ENCODE measurements at regions not wholly inside any gene's neighbourhood (a gene's known extent, or its start where the extent isn't known, plus 50 kb on each side); places are given as distances from the start of the nearest gene placed in this dataset.

DNA sequence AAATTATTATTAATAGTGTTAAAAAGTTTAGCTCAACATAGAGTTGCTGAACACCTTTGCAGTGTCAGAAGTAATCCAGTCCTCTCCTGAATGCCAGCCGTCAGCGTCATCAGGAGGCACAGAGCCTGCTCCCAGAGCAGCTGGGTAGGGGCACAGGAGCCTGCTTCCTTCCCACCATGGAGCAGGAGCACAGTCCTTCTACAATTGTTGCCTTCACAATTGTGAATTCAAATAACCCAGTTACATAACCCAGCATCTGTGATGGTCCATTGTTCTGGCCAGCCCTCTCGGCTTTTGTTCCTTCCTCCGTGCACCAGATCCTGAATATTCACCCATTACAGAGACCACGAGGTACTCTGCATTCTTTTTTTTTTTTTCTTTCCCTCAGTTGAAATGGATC lies 393.9 kb upstream of the MAF start:
- ChIA-PET CTCF (no interaction called here), POLR2A (no interaction called here)
- DNase-seq = no peak
- Histone ChIP-seq H3K4me1 (ENCODE audit: insufficient read depth, low read length) (no peaks in the 10 kb centered on the region), H3K36me3 (ENCODE audit: insufficient read depth, low read length) (no peaks in the 10 kb centered on the region), H3K4me3 (ENCODE audit: low read length) (no peak overlapping the region), H3K27ac (ENCODE audit: low read depth in 1 of 2, low read length in 2 of 2) (no peak overlapping the region), H3K9me3 (ENCODE audit: control insufficient read depth in 1 of 2, insufficient read depth in 1 of 2, low read length in 2 of 2) (no peaks in the 10 kb centered on the region), H3K27me3 (ENCODE audit: control insufficient read depth in 1 of 2, insufficient read depth in 2 of 2, low read length in 2 of 2) (no peaks in the 10 kb centered on the region)
- no peak for TF ChIP-seq CTCF (IDR thresholded peaks at IDR 0.05)
- Mint-ChIP-seq H3K27me3 (no peaks in the 10 kb centered on the region), H3K9me3 (no peaks in the 10 kb centered on the region), H3K4me3 (no peak overlapping the region), H3K36me3 (ENCODE audit: low read depth) (no peaks in the 10 kb centered on the region), H3K4me1 (ENCODE audit: low read depth) (no peaks in the 10 kb centered on the region), H3K27ac (no peak overlapping the region)
- ATAC-seq (ENCODE audit: poor library complexity) = no peak
- intact Hi-C loops (cut with DNase I, micrococcal nuclease) = no loop called here

GRCh38 chr16:79993629-79994209 lies 393.2 kb upstream of the MAF start:
- Histone ChIP-seq H3K4me1 (ENCODE audit: insufficient read depth, low read length) (no peaks in the 10 kb centered on the region), H3K36me3 (ENCODE audit: insufficient read depth, low read length) (no peaks in the 10 kb centered on the region), H3K27me3 (ENCODE audit: control insufficient read depth in 1 of 2, insufficient read depth in 2 of 2, low read length in 2 of 2) (no peaks in the 10 kb centered on the region), H3K27ac (ENCODE audit: low read depth in 1 of 2, low read length in 2 of 2) (no peak overlapping the region), H3K4me3 (ENCODE audit: low read length) (no peak overlapping the region), H3K9me3 (ENCODE audit: control insufficient read depth in 1 of 2, insufficient read depth in 1 of 2, low read length in 2 of 2) (no peaks in the 10 kb centered on the region)
- ChIA-PET CTCF (interaction anchor here (0.9 kb wide), 1 partner anchor 11 kb away, joined by 3 read pairs; no protein-coding TSS in a partner anchor), POLR2A (no interaction called here)
- H3K36me3 Mint-ChIP-seq (ENCODE audit: low read depth) = no peaks in the 10 kb centered on the region
- no peak overlapping the region for H3K4me3 Mint-ChIP-seq
- no peaks in the 10 kb centered on the region for H3K9me3 Mint-ChIP-seq
- H3K27ac Mint-ChIP-seq = no peak overlapping the region
- no peak for DNase-seq
- H3K4me1 Mint-ChIP-seq (ENCODE audit: low read depth) = no peaks in the 10 kb centered on the region
- no peaks in the 10 kb centered on the region for H3K27me3 Mint-ChIP-seq
- TF ChIP-seq CTCF (IDR thresholded peaks at IDR 0.05) = no peak
- ATAC-seq (ENCODE audit: poor library complexity) = no peak
- intact Hi-C loops (cut with DNase I, micrococcal nuclease) = no loop called here

DNA sequence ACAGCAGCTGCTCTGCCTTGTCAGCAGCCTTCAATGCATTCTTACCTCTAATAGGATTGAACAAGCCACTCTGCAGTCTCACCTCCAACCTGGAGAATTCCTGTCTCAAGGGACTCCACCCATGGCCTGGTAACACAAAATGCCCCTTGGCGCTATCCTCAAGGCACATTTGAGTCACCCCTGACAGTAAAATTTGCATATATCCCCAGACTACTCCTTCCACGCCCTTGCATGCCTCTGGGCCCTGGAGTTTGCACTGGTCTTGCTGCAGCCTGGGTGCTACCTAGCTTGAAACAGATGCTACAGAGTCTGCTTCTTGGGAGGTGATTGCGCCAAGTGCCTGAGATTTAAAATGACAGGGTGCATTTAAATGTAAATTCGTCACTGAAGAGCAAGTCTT lies 391.4 kb upstream of the MAF start:
- POLR2A ChIA-PET = no interaction called here
- no peak for ATAC-seq (ENCODE audit: poor library complexity)
- Histone ChIP-seq H3K4me1 (ENCODE audit: insufficient read depth, low read length) (no peaks in the 10 kb centered on the region), H3K27ac (ENCODE audit: low read depth in 1 of 2, low read length in 2 of 2) (no peak overlapping the region), H3K9me3 (ENCODE audit: control insufficient read depth in 1 of 2, insufficient read depth in 1 of 2, low read length in 2 of 2) (no peaks in the 10 kb centered on the region), H3K36me3 (ENCODE audit: insufficient read depth, low read length) (no peaks in the 10 kb centered on the region), H3K4me3 (ENCODE audit: low read length) (no peak overlapping the region), H3K27me3 (ENCODE audit: control insufficient read depth in 1 of 2, insufficient read depth in 2 of 2, low read length in 2 of 2) (no peaks in the 10 kb centered on the region)
- CTCF ChIA-PET = interaction anchor here (1.2 kb wide), 1 partner anchor 16 kb away, joined by 3 read pairs; no protein-coding TSS in a partner anchor
- TF ChIP-seq CTCF (IDR thresholded peaks at IDR 0.05) = no peak
- no peaks in the 10 kb centered on the region for H3K9me3 Mint-ChIP-seq
- peaks cover 5% of the 10 kb centered on the region for H3K27me3 Mint-ChIP-seq
- intact Hi-C loops (cut with DNase I, micrococcal nuclease) = no loop called here
- no peaks in the 10 kb centered on the region for H3K4me1 Mint-ChIP-seq (ENCODE audit: low read depth)
- H3K27ac Mint-ChIP-seq = no peak overlapping the region
- no peaks in the 10 kb centered on the region for H3K36me3 Mint-ChIP-seq (ENCODE audit: low read depth)
- no peak overlapping the region for H3K4me3 Mint-ChIP-seq
- DNase-seq = no peak

All from CD4-positive, alpha-beta T cell (primary cell).